ENCODE measurements at regions not wholly inside any gene's neighbourhood (a gene's known extent, or its start where the extent isn't known, plus 50 kb on each side); places are given as distances from the start of the nearest gene placed in this dataset.

DNA sequence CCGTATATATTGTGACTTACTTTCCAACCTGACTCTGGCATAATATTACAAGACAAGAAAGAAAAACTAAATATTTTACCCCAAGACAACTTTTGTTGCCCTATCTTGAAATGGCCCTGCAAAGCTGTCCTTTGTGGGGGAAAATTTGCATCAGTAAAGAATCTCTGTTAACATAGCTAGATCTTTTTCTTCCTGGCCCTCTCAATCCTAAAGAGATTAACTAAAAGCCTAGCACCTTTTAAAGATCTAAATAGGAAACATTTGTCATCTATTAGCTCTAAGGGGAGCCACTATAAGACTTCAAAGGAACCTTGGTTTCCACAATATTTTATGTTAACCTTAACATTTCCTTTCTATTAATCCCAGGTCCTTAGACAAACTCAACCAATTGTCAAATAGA is 199.0 kb upstream of the SLITRK3 start (continued):
- TF ChIP-seq EP300 (IDR thresholded peaks at IDR 0.05; ENCODE audit: borderline replicate concordance in 1 of 2, control insufficient read depth in 1 of 2, low read depth in 2 of 2, low read length in 2 of 2) = no peak
- no peak for TF ChIP-seq SMARCA5 (IDR thresholded peaks at IDR 0.05)
- TF ChIP-seq, protein P1, sequence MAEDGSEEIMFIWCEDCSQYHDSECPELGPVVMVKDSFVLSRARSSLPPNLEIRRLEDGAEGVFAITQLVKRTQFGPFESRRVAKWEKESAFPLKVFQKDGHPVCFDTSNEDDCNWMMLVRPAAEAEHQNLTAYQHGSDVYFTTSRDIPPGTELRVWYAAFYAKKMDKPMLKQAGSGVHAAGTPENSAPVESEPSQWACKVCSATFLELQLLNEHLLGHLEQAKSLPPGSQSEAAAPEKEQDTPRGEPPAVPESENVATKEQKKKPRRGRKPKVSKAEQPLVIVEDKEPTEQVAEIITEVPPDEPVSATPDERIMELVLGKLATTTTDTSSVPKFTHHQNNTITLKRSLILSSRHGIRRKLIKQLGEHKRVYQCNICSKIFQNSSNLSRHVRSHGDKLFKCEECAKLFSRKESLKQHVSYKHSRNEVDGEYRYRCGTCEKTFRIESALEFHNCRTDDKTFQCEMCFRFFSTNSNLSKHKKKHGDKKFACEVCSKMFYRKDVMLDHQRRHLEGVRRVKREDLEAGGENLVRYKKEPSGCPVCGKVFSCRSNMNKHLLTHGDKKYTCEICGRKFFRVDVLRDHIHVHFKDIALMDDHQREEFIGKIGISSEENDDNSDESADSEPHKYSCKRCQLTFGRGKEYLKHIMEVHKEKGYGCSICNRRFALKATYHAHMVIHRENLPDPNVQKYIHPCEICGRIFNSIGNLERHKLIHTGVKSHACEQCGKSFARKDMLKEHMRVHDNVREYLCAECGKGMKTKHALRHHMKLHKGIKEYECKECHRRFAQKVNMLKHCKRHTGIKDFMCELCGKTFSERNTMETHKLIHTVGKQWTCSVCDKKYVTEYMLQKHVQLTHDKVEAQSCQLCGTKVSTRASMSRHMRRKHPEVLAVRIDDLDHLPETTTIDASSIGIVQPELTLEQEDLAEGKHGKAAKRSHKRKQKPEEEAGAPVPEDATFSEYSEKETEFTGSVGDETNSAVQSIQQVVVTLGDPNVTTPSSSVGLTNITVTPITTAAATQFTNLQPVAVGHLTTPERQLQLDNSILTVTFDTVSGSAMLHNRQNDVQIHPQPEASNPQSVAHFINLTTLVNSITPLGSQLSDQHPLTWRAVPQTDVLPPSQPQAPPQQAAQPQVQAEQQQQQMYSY (CRISPR knock-in tag; IDR thresholded peaks at IDR 0.05) = no peak
- no peak for TF ChIP-seq BACH1 (IDR thresholded peaks at IDR 0.05; ENCODE audit: borderline replicate concordance)
- TF ChIP-seq KAT2A (conservative IDR thresholded peaks at IDR 0.05; ENCODE audit: control insufficient read depth, low read depth, low read length) = no peak
- no peak for TF ChIP-seq NR2C2 (IDR thresholded peaks at IDR 0.05; ENCODE audit: borderline replicate concordance, control insufficient read depth, insufficient read length, low read depth)
- TF ChIP-seq, protein P2, sequence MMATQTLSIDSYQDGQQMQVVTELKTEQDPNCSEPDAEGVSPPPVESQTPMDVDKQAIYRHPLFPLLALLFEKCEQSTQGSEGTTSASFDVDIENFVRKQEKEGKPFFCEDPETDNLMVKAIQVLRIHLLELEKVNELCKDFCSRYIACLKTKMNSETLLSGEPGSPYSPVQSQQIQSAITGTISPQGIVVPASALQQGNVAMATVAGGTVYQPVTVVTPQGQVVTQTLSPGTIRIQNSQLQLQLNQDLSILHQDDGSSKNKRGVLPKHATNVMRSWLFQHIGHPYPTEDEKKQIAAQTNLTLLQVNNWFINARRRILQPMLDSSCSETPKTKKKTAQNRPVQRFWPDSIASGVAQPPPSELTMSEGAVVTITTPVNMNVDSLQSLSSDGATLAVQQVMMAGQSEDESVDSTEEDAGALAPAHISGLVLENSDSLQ (IDR thresholded peaks at IDR 0.05) = no peak

GRCh38 chr3:165393461-165393860 is 197.3 kb upstream of the SLITRK3 start:
- H3K27ac ChIP-seq (ENCODE audit: control insufficient read depth, insufficient read depth) = no peak overlapping the region
- H2AFZ ChIP-seq (ENCODE audit: control insufficient read depth, low read depth, low read length) = no peak overlapping the region
- RAD21 ChIA-PET (ENCODE audit: unreplicated experiment) = no interaction called here
- SMC1A ChIA-PET (ENCODE audit: uncharacterized antibody, unreplicated experiment) = interaction anchor here (0.7 to 1.4 kb wide), 2 partner anchors 15 to 158 kb away, joined by 3 to 4 read pairs; no protein-coding TSS in a partner anchor
- no peaks in the 10 kb centered on the region for H3K79me2 ChIP-seq (ENCODE audit: control insufficient read depth, insufficient read depth, low read length)
- H3K9me3 ChIP-seq (replicated peaks; ENCODE audit: control insufficient read depth, insufficient read depth, low read length) = no peaks in the 10 kb centered on the region
- no peaks in the 10 kb centered on the region for H3K36me3 ChIP-seq (ENCODE audit: control insufficient read depth in 2 of 2, insufficient read depth in 2 of 2, low read length in 1 of 2)
- DNase-seq (ENCODE audit: low read depth, low spot score) (no peak), FAIRE-seq (no peak), ATAC-seq (no peak)
- CTCF ChIA-PET = interaction anchor here (0.9 kb wide), 1 partner anchor 39 kb away, joined by 3 read pairs; no protein-coding TSS in a partner anchor
- no peaks in the 10 kb centered on the region for H3K27me3 ChIP-seq (replicated peaks in 1 of 2; ENCODE audit: control insufficient read depth in 2 of 2, insufficient read depth in 2 of 2, low read length in 1 of 2)
- intact Hi-C loops (cut with micrococcal nuclease; ENCODE audit: unreplicated experiment) (no loop called here), in situ Hi-C loops (cut with MboI) (no loop called here)
- no peaks in the 10 kb centered on the region for H3K4me1 ChIP-seq (ENCODE audit: control insufficient read depth, insufficient read depth, low read length)
- H3K9ac ChIP-seq (ENCODE audit: control insufficient read depth, insufficient read depth, low read length) = no peak overlapping the region
- H3K4me2 ChIP-seq (ENCODE audit: control insufficient read depth, insufficient read depth) = no peak overlapping the region
- no TSS peak for BruUV-seq (replicated peaks)
- POLR2A ChIA-PET = no interaction called here
- 0% methylated on average over 1 of the region's 1 CpG for WGBS (ENCODE audit: insufficient coverage, insufficient replicate concordance, low lambda C conversion rate, missing lambda C conversion rate)
- H4K20me1 ChIP-seq (ENCODE audit: control insufficient read depth, insufficient read depth) = no peaks in the 10 kb centered on the region
- no peak overlapping the region for H3K4me3 ChIP-seq
- no peak for TF ChIP-seq IKZF1 (conservative IDR thresholded peaks at IDR 0.05)
- TF ChIP-seq, protein P3, sequence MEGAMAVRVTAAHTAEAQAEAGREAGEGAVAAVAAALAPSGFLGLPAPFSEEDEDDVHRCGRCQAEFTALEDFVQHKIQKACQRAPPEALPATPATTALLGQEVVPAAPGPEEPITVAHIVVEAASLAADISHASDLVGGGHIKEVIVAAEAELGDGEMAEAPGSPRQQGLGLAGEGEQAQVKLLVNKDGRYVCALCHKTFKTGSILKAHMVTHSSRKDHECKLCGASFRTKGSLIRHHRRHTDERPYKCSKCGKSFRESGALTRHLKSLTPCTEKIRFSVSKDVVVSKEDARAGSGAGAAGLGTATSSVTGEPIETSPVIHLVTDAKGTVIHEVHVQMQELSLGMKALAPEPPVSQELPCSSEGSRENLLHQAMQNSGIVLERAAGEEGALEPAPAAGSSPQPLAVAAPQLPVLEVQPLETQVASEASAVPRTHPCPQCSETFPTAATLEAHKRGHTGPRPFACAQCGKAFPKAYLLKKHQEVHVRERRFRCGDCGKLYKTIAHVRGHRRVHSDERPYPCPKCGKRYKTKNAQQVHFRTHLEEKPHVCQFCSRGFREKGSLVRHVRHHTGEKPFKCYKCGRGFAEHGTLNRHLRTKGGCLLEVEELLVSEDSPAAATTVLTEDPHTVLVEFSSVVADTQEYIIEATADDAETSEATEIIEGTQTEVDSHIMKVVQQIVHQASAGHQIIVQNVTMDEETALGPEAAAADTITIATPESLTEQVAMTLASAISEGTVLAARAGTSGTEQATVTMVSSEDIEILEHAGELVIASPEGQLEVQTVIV (IDR thresholded peaks at IDR 0.05; ENCODE audit: borderline replicate concordance, partially characterized antibody) = no peak
- TF ChIP-seq E2F8 (IDR thresholded peaks at IDR 0.05; ENCODE audit: low read depth, partially characterized antibody) = no peak
- no peak for TF ChIP-seq NR2C2 (IDR thresholded peaks at IDR 0.05; ENCODE audit: borderline replicate concordance, control insufficient read depth, insufficient read length, low read depth)
- no peak for TF ChIP-seq MYB (IDR thresholded peaks at IDR 0.05; ENCODE audit: borderline replicate concordance, low read depth, low read length)
- no peak for TF ChIP-seq LARP7 (IDR thresholded peaks at IDR 0.05)
- TF ChIP-seq ZNF622 (IDR thresholded peaks at IDR 0.05) = no peak

Measured in GM12878 (cell line).